SK-N-MC (cell line): ENCODE measurements at regions not wholly inside any gene's neighbourhood (a gene's known extent, or its start where the extent isn't known, plus 50 kb on each side); places are given as distances from the start of the nearest gene placed in this dataset.

ENCODE experiments used
- EZH2 ChIP-seq: fragments of 200-600 bp; sonication (generic); IDR thresholded peaks from one replicate; pipeline ENCODE4 v1.6.1; 2017; ENCODE audit warnings: antibody characterized with exemption
- POLR2AphosphoS5 ChIP-seq: IDR thresholded peaks from 2 replicates; pipeline ENCODE4 v1.6.1; 2012; ENCODE audit warnings: mild to moderate bottlenecking, low read depth, low read length, borderline replicate concordance

DNA sequence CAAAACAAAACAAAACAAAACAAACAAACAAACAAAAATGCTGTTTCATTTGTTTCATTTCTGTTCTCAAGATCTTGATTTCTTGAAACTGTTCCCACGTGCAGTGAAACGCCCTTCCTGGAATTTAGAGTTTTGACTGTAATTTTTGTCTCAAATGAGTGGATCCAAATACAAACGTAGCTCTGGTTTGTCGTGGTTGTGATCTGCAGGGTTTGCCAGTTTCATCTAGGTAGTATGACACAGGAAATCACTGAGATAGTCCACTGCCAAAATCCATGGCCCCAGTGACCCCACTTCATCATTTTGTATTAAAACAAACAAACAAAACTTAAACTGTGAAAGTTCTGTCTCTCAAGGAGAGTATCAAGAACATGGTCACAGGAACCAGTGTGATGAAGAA lies 838.6 kb downstream of the BCL11B start:
- TF ChIP-seq POLR2AphosphoS5 (no peak), EZH2 (no peak)
